ENCODE measurements at regions not wholly inside any gene's neighbourhood (a gene's known extent, or its start where the extent isn't known, plus 50 kb on each side); places are given as distances from the start of the nearest gene placed in this dataset.

DNA sequence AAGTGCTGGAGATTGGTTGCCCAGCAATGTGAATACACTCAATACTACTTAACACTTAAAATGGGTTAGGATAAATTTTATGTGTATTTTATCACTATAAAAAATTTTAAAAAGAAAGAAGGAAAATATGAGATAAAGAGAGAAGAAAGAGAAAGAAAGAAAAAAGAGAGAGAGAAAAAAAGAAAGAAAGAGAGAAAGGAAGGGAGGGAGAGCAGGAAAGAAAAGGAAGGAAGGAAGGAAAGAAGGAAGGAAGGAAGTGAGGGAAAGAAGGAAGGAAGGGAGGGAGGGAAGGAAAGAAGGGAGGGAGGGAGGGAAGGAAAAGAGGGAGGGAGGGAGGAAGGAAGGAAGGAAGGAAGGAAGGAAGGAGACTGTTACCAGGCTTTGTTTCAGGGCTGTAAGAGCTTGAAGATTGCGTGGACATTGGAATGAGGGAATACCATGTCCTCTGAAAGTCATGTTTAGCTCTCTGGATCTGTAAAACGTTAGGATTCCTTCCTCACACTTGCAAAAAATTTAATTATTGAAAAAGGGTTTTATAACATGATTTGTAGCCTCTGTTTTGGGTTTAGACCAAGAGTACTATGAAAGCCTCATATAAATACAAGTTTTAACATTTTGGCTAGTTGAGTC lies 152.3 kb upstream of the DAP start:
- Histone ChIP-seq H3K4me3 (ENCODE audit: low read depth, low read length) (no peak overlapping the region), H3K36me3 (ENCODE audit: control insufficient read depth in 1 of 2, insufficient read depth in 2 of 2, low read length in 2 of 2) (no peaks in the 10 kb centered on the region), H4K91ac (ENCODE audit: low read depth, low read length) (no peak overlapping the region), H3K18ac (ENCODE audit: low read length) (no peak overlapping the region), H3K9ac (ENCODE audit: low read length) (no peak overlapping the region), H3K27ac (ENCODE audit: low read depth, low read length) (no peak overlapping the region), H3K4ac (ENCODE audit: low read depth, low read length) (no peak overlapping the region), H4K12ac (ENCODE audit: low read depth, low read length) (no peak overlapping the region), H2BK120ac (ENCODE audit: insufficient read depth, low read length, poor library complexity) (no peak overlapping the region), H3K79me1 (ENCODE audit: low read length) (no peaks in the 10 kb centered on the region), H2BK5ac (ENCODE audit: low read depth, low read length, poor library complexity) (no peak overlapping the region), H3K4me1 (ENCODE audit: control insufficient read depth in 1 of 2, insufficient read depth in 2 of 2, low read length in 2 of 2) (no peaks in the 10 kb centered on the region), H3K79me2 (ENCODE audit: control insufficient read depth, insufficient read depth, low read length, poor library complexity) (no peaks in the 10 kb centered on the region), H3K9me3 (ENCODE audit: insufficient read depth, low read depth, low read length) (no peaks in the 10 kb centered on the region), H3K23ac (ENCODE audit: low read length) (no peak overlapping the region), H3K4me2 (ENCODE audit: low read length) (no peak overlapping the region), H4K8ac (ENCODE audit: low read depth, low read length) (no peak overlapping the region), H2AK5ac (ENCODE audit: low read length) (no peak overlapping the region), H3K27me3 (ENCODE audit: insufficient read depth, low read length) (no peaks in the 10 kb centered on the region), H2AFZ (ENCODE audit: insufficient read depth, low read length, poor library complexity) (no peak overlapping the region), H2BK12ac (ENCODE audit: low read length) (no peak overlapping the region), H3K14ac (ENCODE audit: low read length) (no peak overlapping the region)
- no CpG with 5 or more reads among the region's 2 CpGs for WGBS (ENCODE audit: extremely low coverage, insufficient coverage, insufficient read length)
- no peak for DNase-seq

DNA sequence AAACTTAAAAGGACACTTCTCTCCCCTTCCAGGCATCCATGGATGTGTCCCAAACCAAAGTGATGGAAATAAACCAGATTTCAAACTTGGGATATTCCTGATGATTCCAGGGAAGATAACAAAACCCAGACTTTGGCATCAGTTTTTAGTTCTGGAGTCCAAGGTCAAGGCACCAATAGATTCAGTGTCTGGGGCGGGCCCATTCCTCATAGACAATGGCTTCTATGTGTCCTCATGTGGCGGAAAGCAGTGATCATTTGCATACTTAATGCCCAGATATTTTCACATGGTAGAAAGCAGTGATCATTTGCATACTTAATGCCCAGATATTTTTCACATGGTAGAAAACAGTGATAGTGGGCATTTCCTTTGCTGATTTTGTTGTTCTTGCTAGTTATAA lies 151.4 kb upstream of the DAP start:
- no peak for DNase-seq
- H4K91ac ChIP-seq (ENCODE audit: low read depth, low read length) = no peak overlapping the region
- H2BK12ac ChIP-seq (ENCODE audit: low read length) = no peak overlapping the region
- no peak overlapping the region for H4K12ac ChIP-seq (ENCODE audit: low read depth, low read length)
- H3K4me1 ChIP-seq (ENCODE audit: control insufficient read depth in 1 of 2, insufficient read depth in 2 of 2, low read length in 2 of 2) = no peaks in the 10 kb centered on the region
- H3K79me1 ChIP-seq (ENCODE audit: low read length) = no peaks in the 10 kb centered on the region
- H3K4ac ChIP-seq (ENCODE audit: low read depth, low read length) = no peak overlapping the region
- H2AFZ ChIP-seq (ENCODE audit: insufficient read depth, low read length, poor library complexity) = no peak overlapping the region
- no peaks in the 10 kb centered on the region for H3K36me3 ChIP-seq (ENCODE audit: control insufficient read depth in 1 of 2, insufficient read depth in 2 of 2, low read length in 2 of 2)
- H3K14ac ChIP-seq (ENCODE audit: low read length) = no peak overlapping the region
- H3K9ac ChIP-seq (ENCODE audit: low read length) = no peak overlapping the region
- WGBS (ENCODE audit: extremely low coverage, insufficient coverage, insufficient read length) = no CpG with 5 or more reads among the region's 2 CpGs
- no peak overlapping the region for H3K18ac ChIP-seq (ENCODE audit: low read length)
- H3K4me2 ChIP-seq (ENCODE audit: low read length) = no peak overlapping the region
- H3K27ac ChIP-seq (ENCODE audit: low read depth, low read length) = no peak overlapping the region
- no peak overlapping the region for H2AK5ac ChIP-seq (ENCODE audit: low read length)
- H3K9me3 ChIP-seq (ENCODE audit: insufficient read depth, low read depth, low read length) = no peaks in the 10 kb centered on the region
- H3K27me3 ChIP-seq (ENCODE audit: insufficient read depth, low read length) = no peaks in the 10 kb centered on the region
- H2BK5ac ChIP-seq (ENCODE audit: low read depth, low read length, poor library complexity) = no peak overlapping the region
- H3K79me2 ChIP-seq (ENCODE audit: control insufficient read depth, insufficient read depth, low read length, poor library complexity) = no peaks in the 10 kb centered on the region
- no peak overlapping the region for H3K23ac ChIP-seq (ENCODE audit: low read length)
- no peak overlapping the region for H3K4me3 ChIP-seq (ENCODE audit: low read depth, low read length)
- H4K8ac ChIP-seq (ENCODE audit: low read depth, low read length) = no peak overlapping the region
- H2BK120ac ChIP-seq (ENCODE audit: insufficient read depth, low read length, poor library complexity) = no peak overlapping the region

DNA sequence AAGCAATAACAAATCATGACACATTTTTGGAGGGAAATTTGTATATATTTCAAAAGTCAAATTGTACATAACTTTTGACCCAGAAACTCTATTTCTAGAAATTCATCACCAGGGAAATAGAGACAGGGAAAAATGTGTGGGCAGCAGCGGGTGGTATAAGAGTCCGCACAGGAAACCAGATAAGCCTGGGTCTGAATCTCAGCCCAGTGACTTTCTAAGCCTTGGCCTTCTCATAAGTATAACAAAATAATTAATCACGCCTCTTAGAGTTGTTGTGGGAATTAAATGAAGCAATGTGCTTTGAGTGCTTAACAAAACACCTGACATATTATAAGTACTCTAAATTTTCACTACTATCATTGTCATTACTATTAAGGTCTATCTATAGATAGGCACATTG lies 149.2 kb upstream of the DAP start:
- H3K9me3 ChIP-seq (ENCODE audit: insufficient read depth, low read depth, low read length) = no peaks in the 10 kb centered on the region
- H3K36me3 ChIP-seq (ENCODE audit: control insufficient read depth in 1 of 2, insufficient read depth in 2 of 2, low read length in 2 of 2) = no peaks in the 10 kb centered on the region
- no peak overlapping the region for H2BK120ac ChIP-seq (ENCODE audit: insufficient read depth, low read length, poor library complexity)
- no peak overlapping the region for H3K14ac ChIP-seq (ENCODE audit: low read length)
- no peak overlapping the region for H4K8ac ChIP-seq (ENCODE audit: low read depth, low read length)
- no peak overlapping the region for H3K9ac ChIP-seq (ENCODE audit: low read length)
- WGBS (ENCODE audit: extremely low coverage, insufficient coverage, insufficient read length) = no CpG with 5 or more reads among the region's 3 CpGs
- no peak overlapping the region for H2AK5ac ChIP-seq (ENCODE audit: low read length)
- H3K27me3 ChIP-seq (ENCODE audit: insufficient read depth, low read length) = no peaks in the 10 kb centered on the region
- no peak overlapping the region for H2BK12ac ChIP-seq (ENCODE audit: low read length)
- no peak overlapping the region for H3K4me2 ChIP-seq (ENCODE audit: low read length)
- H3K4me1 ChIP-seq (ENCODE audit: control insufficient read depth in 1 of 2, insufficient read depth in 2 of 2, low read length in 2 of 2) = no peaks in the 10 kb centered on the region
- no peaks in the 10 kb centered on the region for H3K79me2 ChIP-seq (ENCODE audit: control insufficient read depth, insufficient read depth, low read length, poor library complexity)
- no peak overlapping the region for H3K4ac ChIP-seq (ENCODE audit: low read depth, low read length)
- H2BK5ac ChIP-seq (ENCODE audit: low read depth, low read length, poor library complexity) = no peak overlapping the region
- no peak overlapping the region for H2AFZ ChIP-seq (ENCODE audit: insufficient read depth, low read length, poor library complexity)
- H3K27ac ChIP-seq (ENCODE audit: low read depth, low read length) = no peak overlapping the region
- no peak for DNase-seq
- no peak overlapping the region for H3K23ac ChIP-seq (ENCODE audit: low read length)
- H3K79me1 ChIP-seq (ENCODE audit: low read length) = no peaks in the 10 kb centered on the region
- no peak overlapping the region for H4K91ac ChIP-seq (ENCODE audit: low read depth, low read length)
- H4K12ac ChIP-seq (ENCODE audit: low read depth, low read length) = no peak overlapping the region
- H3K4me3 ChIP-seq (ENCODE audit: low read depth, low read length) = no peak overlapping the region
- H3K18ac ChIP-seq (ENCODE audit: low read length) = no peak overlapping the region

DNA sequence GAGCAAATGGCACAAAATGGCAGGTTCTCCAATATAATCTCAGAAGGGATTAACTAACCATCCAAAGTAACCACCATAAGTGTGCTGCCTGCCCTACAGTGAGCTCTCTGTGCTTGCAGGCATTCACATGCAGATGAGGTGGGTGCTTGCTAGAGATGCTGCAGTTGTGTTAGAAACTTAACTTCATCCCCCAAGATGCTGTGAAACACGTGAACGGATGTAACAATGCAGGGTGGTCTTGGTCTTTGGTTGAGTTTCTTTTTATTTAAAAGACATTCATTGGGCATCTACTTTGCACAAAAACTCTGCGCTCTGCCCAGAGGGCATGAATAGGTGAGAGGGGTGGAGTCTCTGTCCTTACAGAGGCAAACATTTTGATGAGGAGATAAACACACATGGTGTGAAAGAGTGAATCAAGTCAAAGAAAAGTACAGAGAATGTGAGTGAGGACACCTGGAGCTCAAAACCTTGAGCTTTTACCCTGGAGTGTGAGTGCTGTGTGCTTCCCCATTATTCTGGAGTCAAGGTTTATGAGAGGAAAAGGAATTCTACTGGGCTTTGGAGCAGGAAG lies 143.9 kb upstream of the DAP start:
- no peak overlapping the region for H3K4ac ChIP-seq (ENCODE audit: low read depth, low read length)
- peaks cover 3% of the 10 kb centered on the region for H3K9me3 ChIP-seq (ENCODE audit: insufficient read depth, low read depth, low read length)
- no peak overlapping the region for H4K8ac ChIP-seq (ENCODE audit: low read depth, low read length)
- no peaks in the 10 kb centered on the region for H3K4me1 ChIP-seq (ENCODE audit: control insufficient read depth in 1 of 2, insufficient read depth in 2 of 2, low read length in 2 of 2)
- no peak overlapping the region for H2AK5ac ChIP-seq (ENCODE audit: low read length)
- no peak overlapping the region for H2AFZ ChIP-seq (ENCODE audit: insufficient read depth, low read length, poor library complexity)
- H2BK5ac ChIP-seq (ENCODE audit: low read depth, low read length, poor library complexity) = no peak overlapping the region
- no peak overlapping the region for H3K18ac ChIP-seq (ENCODE audit: low read length)
- H3K9ac ChIP-seq (ENCODE audit: low read length) = no peak overlapping the region
- no peak for DNase-seq
- H3K27ac ChIP-seq (ENCODE audit: low read depth, low read length) = no peak overlapping the region
- no peaks in the 10 kb centered on the region for H3K27me3 ChIP-seq (ENCODE audit: insufficient read depth, low read length)
- no peak overlapping the region for H3K23ac ChIP-seq (ENCODE audit: low read length)
- H3K4me2 ChIP-seq (ENCODE audit: low read length) = no peak overlapping the region
- H3K79me1 ChIP-seq (ENCODE audit: low read length) = no peaks in the 10 kb centered on the region
- H4K91ac ChIP-seq (ENCODE audit: low read depth, low read length) = no peak overlapping the region
- H3K79me2 ChIP-seq (ENCODE audit: control insufficient read depth, insufficient read depth, low read length, poor library complexity) = no peaks in the 10 kb centered on the region
- no peak overlapping the region for H2BK120ac ChIP-seq (ENCODE audit: insufficient read depth, low read length, poor library complexity)
- H3K4me3 ChIP-seq (ENCODE audit: low read depth, low read length) = no peak overlapping the region
- H3K14ac ChIP-seq (ENCODE audit: low read length) = no peak overlapping the region
- H4K12ac ChIP-seq (ENCODE audit: low read depth, low read length) = no peak overlapping the region
- H2BK12ac ChIP-seq (ENCODE audit: low read length) = no peak overlapping the region
- WGBS (ENCODE audit: extremely low coverage, insufficient coverage, insufficient read length) = no CpG with 5 or more reads among the region's 3 CpGs
- H3K36me3 ChIP-seq (ENCODE audit: control insufficient read depth in 1 of 2, insufficient read depth in 2 of 2, low read length in 2 of 2) = no peaks in the 10 kb centered on the region
